Natural killer cell (primary cell): ENCODE measurements at regions not wholly inside any gene's neighbourhood (a gene's known extent, or its start where the extent isn't known, plus 50 kb on each side); places are given as distances from the start of the nearest gene placed in this dataset.

Experiments used
- ATAC-seq, 3 donors: fragments of 150-1000 bp in 2 of 3; fragments of 200-7000 bp in 1 of 3; cut with Tn5 transposase; 1 replicate in 1 of 3; 2 replicates in 2 of 3; pipeline ENCODE4 v1.10.0; 2021; ENCODE audit warnings: mild to moderate bottlenecking in 2 of 3, moderate library complexity in 2 of 3
- DNase-seq, 2 donors: peaks; one replicate each; pipeline versions ENCODE4 v3.0.0 to v3.0.0-alpha.2; 2013 to 2021; ENCODE audit warnings: mixed read lengths in 1 of 2
- H3K27ac ChIP-seq: one replicate; pipeline ENCODE4 v1.5.1; 2013; ENCODE audit warnings: mild to moderate bottlenecking, low read length
- H3K27me3 ChIP-seq: one replicate; pipeline ENCODE4 v1.6.1; 2013; ENCODE audit warnings: low read length; ENCODE audit not compliant: control insufficient read depth, insufficient read depth
- H3K36me3 ChIP-seq: one replicate; pipeline ENCODE4 v1.6.1; 2013; ENCODE audit warnings: low read length; ENCODE audit not compliant: control insufficient read depth, insufficient read depth
- H3K4me1 ChIP-seq: one replicate; pipeline ENCODE4 v1.6.1; 2013; ENCODE audit warnings: low read length; ENCODE audit not compliant: control insufficient read depth, insufficient read depth
- H3K4me3 ChIP-seq: one replicate; pipeline ENCODE4 v1.5.1; 2013; ENCODE audit warnings: low read length
- H3K9me3 ChIP-seq: one replicate; pipeline ENCODE4 v1.6.1; 2013; ENCODE audit warnings: low read length; ENCODE audit not compliant: control insufficient read depth, insufficient read depth
- H3K27ac Mint-ChIP-seq, 2 donors: one replicate each; pipeline ENCODE4 v1.8.0; 2022; ENCODE audit warnings: mild to moderate bottlenecking in 2 of 2, mixed read lengths in 2 of 2, moderate library complexity in 1 of 2
- H3K27me3 Mint-ChIP-seq, 2 donors: one replicate each; pipeline ENCODE4 v1.8.0; 2022; ENCODE audit warnings: low read depth in 2 of 2, mixed read lengths in 2 of 2
- H3K36me3 Mint-ChIP-seq: one replicate; pipeline ENCODE4 v1.8.0; 2022; ENCODE audit warnings: mixed read lengths
- H3K4me1 Mint-ChIP-seq, 2 donors: one replicate each; pipeline ENCODE4 v1.8.0; 2022; ENCODE audit warnings: mixed read lengths in 2 of 2
- H3K4me3 Mint-ChIP-seq: one replicate; pipeline ENCODE4 v1.8.0; 2022; ENCODE audit warnings: mild to moderate bottlenecking, moderate library complexity, mixed read lengths
- H3K9me3 Mint-ChIP-seq, 2 donors: one replicate each; pipeline ENCODE4 v1.8.0; 2022; ENCODE audit warnings: mixed read lengths in 2 of 2
- WGBS: methylation state at CpG from one replicate; pipeline ENCODE4 v1.1.7; 2013; ENCODE audit warnings: missing lambda C conversion rate; ENCODE audit not compliant: insufficient coverage; 5-methylcytosine and 5-hydroxymethylcytosine counted together
- intact Hi-C: fragments of 100-400 bp; cut with micrococcal nuclease; formaldehyde crosslinking; loops from one replicate; pipeline ENCODE4 v1.14.2; 2022
- TF ChIP-seq, protein P1 (sequence below): fragments of 200-600 bp; IDR thresholded peaks from one replicate; pipeline ENCODE4 v1.8.0; 2022; ENCODE audit warnings: antibody characterized with exemption

- H3K4me1 ChIP-seq, result no peaks in the 10 kb centered on the region
- Mint-ChIP-seq H3K36me3 (no peaks in the 10 kb centered on the region), H3K27ac (no peak overlapping the region), H3K27me3 (peaks cover 0 to 2% of the 10 kb centered on the region in 2 donors), H3K4me3 (no peak overlapping the region), H3K4me1 (no peaks in the 10 kb centered on the region), H3K9me3 (no peaks in the 10 kb centered on the region)
- H3K36me3 ChIP-seq, result no peaks in the 10 kb centered on the region
- no peaks in the 10 kb centered on the region for H3K9me3 ChIP-seq
- intact Hi-C loops, result no loop called here
- H3K4me3 ChIP-seq, result no peak overlapping the region
- TF ChIP-seq, protein P1, sequence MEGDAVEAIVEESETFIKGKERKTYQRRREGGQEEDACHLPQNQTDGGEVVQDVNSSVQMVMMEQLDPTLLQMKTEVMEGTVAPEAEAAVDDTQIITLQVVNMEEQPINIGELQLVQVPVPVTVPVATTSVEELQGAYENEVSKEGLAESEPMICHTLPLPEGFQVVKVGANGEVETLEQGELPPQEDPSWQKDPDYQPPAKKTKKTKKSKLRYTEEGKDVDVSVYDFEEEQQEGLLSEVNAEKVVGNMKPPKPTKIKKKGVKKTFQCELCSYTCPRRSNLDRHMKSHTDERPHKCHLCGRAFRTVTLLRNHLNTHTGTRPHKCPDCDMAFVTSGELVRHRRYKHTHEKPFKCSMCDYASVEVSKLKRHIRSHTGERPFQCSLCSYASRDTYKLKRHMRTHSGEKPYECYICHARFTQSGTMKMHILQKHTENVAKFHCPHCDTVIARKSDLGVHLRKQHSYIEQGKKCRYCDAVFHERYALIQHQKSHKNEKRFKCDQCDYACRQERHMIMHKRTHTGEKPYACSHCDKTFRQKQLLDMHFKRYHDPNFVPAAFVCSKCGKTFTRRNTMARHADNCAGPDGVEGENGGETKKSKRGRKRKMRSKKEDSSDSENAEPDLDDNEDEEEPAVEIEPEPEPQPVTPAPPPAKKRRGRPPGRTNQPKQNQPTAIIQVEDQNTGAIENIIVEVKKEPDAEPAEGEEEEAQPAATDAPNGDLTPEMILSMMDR, result no peak
- ATAC-seq, result no peak
- no peak overlapping the region for H3K27ac ChIP-seq
- no peaks in the 10 kb centered on the region for H3K27me3 ChIP-seq
- DNase-seq, result no peak
Measured at GRCh38 chr4:54513741-54514140, 144.0 kb upstream of the KIT start.

GRCh38 chr4:54516556-54517215 is 141.1 kb upstream of the KIT start:
- Mint-ChIP-seq H3K4me3 (no peak overlapping the region), H3K27ac (no peak overlapping the region), H3K9me3 (no peaks in the 10 kb centered on the region), H3K4me1 (no peaks in the 10 kb centered on the region), H3K27me3 (peaks cover 0 to 2% of the 10 kb centered on the region in 2 donors), H3K36me3 (no peaks in the 10 kb centered on the region)
- TF ChIP-seq, protein P1, result no peak
- no peaks in the 10 kb centered on the region for H3K4me1 ChIP-seq
- H3K9me3 ChIP-seq, result no peaks in the 10 kb centered on the region
- no peak for ATAC-seq
- intact Hi-C loops, result no loop called here
- H3K4me3 ChIP-seq, result no peak overlapping the region
- no peaks in the 10 kb centered on the region for H3K36me3 ChIP-seq
- DNase-seq, result no peak
- 87% methylated on average over 3 of the region's 4 CpGs for WGBS
- H3K27me3 ChIP-seq, result no peaks in the 10 kb centered on the region
- H3K27ac ChIP-seq, result no peak overlapping the region

DNA sequence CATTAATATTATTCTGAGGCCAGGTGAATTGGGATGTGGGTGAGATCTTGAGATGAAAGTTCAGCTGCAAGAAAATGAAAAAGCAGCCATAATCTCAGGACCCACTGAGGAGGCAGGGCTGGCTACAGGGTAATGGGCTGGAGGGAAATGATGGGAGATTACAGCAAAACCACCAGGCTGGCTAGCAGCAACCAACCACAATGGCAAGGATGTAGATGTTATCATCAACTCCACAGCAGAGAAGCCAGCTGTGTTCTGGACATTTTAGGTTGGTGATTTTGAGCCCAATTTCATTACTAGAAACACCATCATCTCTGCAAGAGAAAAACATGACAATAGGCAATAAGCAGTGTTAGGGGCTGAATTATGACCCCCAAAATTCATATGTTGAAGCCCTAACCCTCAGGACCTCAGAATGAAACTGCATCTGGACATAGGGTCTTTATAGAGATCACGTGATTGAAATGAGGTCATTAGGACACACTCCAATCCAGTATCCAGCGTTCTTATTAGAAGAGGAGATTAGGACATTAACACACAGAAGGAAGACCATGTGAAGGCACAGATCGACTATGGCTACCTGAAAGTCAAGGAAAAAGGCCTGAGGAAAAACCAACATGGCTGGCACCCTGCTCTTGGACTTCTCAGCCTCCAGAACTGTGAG is 139.8 kb upstream of the KIT start:
- Histone ChIP-seq H3K27ac (no peak overlapping the region), H3K4me1 (no peaks in the 10 kb centered on the region), H3K4me3 (no peak overlapping the region), H3K36me3 (no peaks in the 10 kb centered on the region), H3K9me3 (no peaks in the 10 kb centered on the region), H3K27me3 (no peaks in the 10 kb centered on the region)
- no peak for ATAC-seq
- WGBS, result 90% methylated on average over 3 of the region's 3 CpGs
- H3K4me3 Mint-ChIP-seq, result no peak overlapping the region
- TF ChIP-seq, protein P1, result no peak
- H3K4me1 Mint-ChIP-seq, result no peaks in the 10 kb centered on the region
- intact Hi-C loops, result no loop called here
- DNase-seq, result no peak
- H3K27ac Mint-ChIP-seq, result no peak overlapping the region
- peaks cover 2 to 5% of the 10 kb centered on the region in 2 donors for H3K27me3 Mint-ChIP-seq
- H3K9me3 Mint-ChIP-seq, result no peaks in the 10 kb centered on the region
- no peaks in the 10 kb centered on the region for H3K36me3 Mint-ChIP-seq

GRCh38 chr4:54525602-54526001 is 132.2 kb upstream of the KIT start:
- no peak overlapping the region for H3K4me3 ChIP-seq
- no peaks in the 10 kb centered on the region for H3K9me3 ChIP-seq
- no peak overlapping the region for H3K27ac Mint-ChIP-seq
- H3K4me3 Mint-ChIP-seq, result no peak overlapping the region
- 73% methylated on average over 2 of the region's 3 CpGs for WGBS
- no peaks in the 10 kb centered on the region for H3K27me3 ChIP-seq
- DNase-seq (no peak), ATAC-seq (no peak)
- H3K9me3 Mint-ChIP-seq, result no peaks in the 10 kb centered on the region
- H3K27ac ChIP-seq, result no peak overlapping the region
- H3K36me3 ChIP-seq, result no peaks in the 10 kb centered on the region
- intact Hi-C loops, result no loop called here
- TF ChIP-seq, protein P1, result no peak
- H3K4me1 ChIP-seq, result no peaks in the 10 kb centered on the region
- H3K27me3 Mint-ChIP-seq, result peaks cover 0 to 7% of the 10 kb centered on the region in 2 donors
- no peaks in the 10 kb centered on the region for H3K36me3 Mint-ChIP-seq
- no peaks in the 10 kb centered on the region for H3K4me1 Mint-ChIP-seq
